HCT116 (cell line): ENCODE measurements at regions not wholly inside any gene's neighbourhood (a gene's known extent, or its start where the extent isn't known, plus 50 kb on each side); places are given as distances from the start of the nearest gene placed in this dataset.

Source experiments
- ATAC-seq: fragments of 200-7000 bp; cut with Tn5 transposase; 2 replicates; pipeline ENCODE4 v1.9.1; 2020; ENCODE audit warnings: mild to moderate bottlenecking, moderate library complexity
- BruUV-seq: library from RNA; stranded (reverse); fragments of 400-500 nt; replicated peaks from 2 replicates; lab custom pipeline; 2021; lab: Mats Ljungman, UMichigan
- CTCF ChIA-PET: fragments of 300-600 bp; sonication (Branson Sonifier 250); formaldehyde crosslinking; loops from one replicate; lab custom pipeline; 2021; ENCODE audit warnings: antibody characterized with exemption; lab: Charles Lee
- POLR2A ChIA-PET: fragments of 300-600, 350-600 bp; sonication (Branson Sonifier 250); formaldehyde crosslinking; loops from one replicate; lab custom pipeline; 2021; ENCODE audit warnings: antibody characterized with exemption; lab: Charles Lee
- RAD21 ChIA-PET, 2 experiments: fragments of 300-600 bp; sonication (Branson Sonifier 250); formaldehyde crosslinking; loops; one replicate each; lab custom pipeline; 2023; ENCODE audit warnings: low total read pairs in 2 of 2; ENCODE audit not compliant: uncharacterized antibody in 2 of 2, unreplicated experiment in 2 of 2, low non-redundant PET in 1 of 2; lab: Charles Lee
- DNase-seq: peaks from one replicate; pipeline ENCODE4 v3.0.0-alpha.2; 2010; ENCODE audit warnings: low read depth, low spot score
- H2AFZ ChIP-seq: fragments of 200-600 bp; shearing (Covaris generic), sonication (generic); 2 replicates; pipeline ENCODE4 v1.6.1; 2017; ENCODE audit warnings: low read depth, mixed run types, mixed read lengths, antibody characterized with exemption, low read length; ENCODE audit not compliant: poor library complexity, severe bottlenecking
- H3K27ac ChIP-seq: 2 replicates; pipeline ENCODE4 v1.5.1; 2012; ENCODE audit warnings: low read depth, low read length
- H3K27me3 ChIP-seq: fragments of 200-600 bp; sonication (generic); 2 replicates; pipeline ENCODE4 v1.6.1; 2016; ENCODE audit warnings: mixed run types, low read length, mixed read lengths; ENCODE audit not compliant: insufficient read depth
- H3K36me3 ChIP-seq, 2 experiments: fragments of 200-500 bp in 1 of 2; fragments of 200-600 bp in 1 of 2; sonication (Bioruptor generic) in 1 of 2; sonication (generic) in 1 of 2; 2 replicates each; pipeline versions ENCODE4 v1.5.1 to v1.6.1; 2014 to 2016; ENCODE audit warnings: low read length in 2 of 2, inconsistent platforms in 1 of 2, mixed read lengths in 1 of 2, mixed run types in 1 of 2; ENCODE audit not compliant: insufficient read depth in 2 of 2, control insufficient read depth in 1 of 2
- H3K4me1 ChIP-seq, 2 experiments: fragments of 200-600 bp in 1 of 2; sonication (generic) in 1 of 2; 2 replicates each; pipeline versions ENCODE4 v1.5.1 to v1.6.1; 2012 to 2017; ENCODE audit warnings: low read length in 2 of 2, inconsistent platforms in 1 of 2, mild to moderate bottlenecking in 1 of 2, mixed read lengths in 1 of 2, mixed run types in 1 of 2, moderate library complexity in 1 of 2; ENCODE audit not compliant: insufficient read depth in 2 of 2, control insufficient read depth in 1 of 2
- H3K4me2 ChIP-seq: fragments of 200-600 bp; sonication (generic); 2 replicates; pipeline ENCODE4 v1.6.1; 2017; ENCODE audit warnings: mixed run types, low read length, mixed read lengths
- H3K4me3 ChIP-seq, 2 experiments: fragments of 200-600 bp in 1 of 2; sonication (generic) in 1 of 2; replicated peaks in 1 of 2; 2 replicates each; pipeline ENCODE4 v1.5.1; 2011 to 2016; ENCODE audit warnings: low read length in 2 of 2, control low read depth in 1 of 2, low read depth in 1 of 2, mild to moderate bottlenecking in 1 of 2, mixed read lengths in 1 of 2, mixed run types in 1 of 2
- H3K79me2 ChIP-seq: fragments of 200-600 bp; sonication (generic); 2 replicates; pipeline ENCODE4 v1.6.1; 2017; ENCODE audit warnings: mild to moderate bottlenecking, mixed run types, low read length, moderate library complexity, mixed read lengths; ENCODE audit not compliant: insufficient read depth
- H3K9ac ChIP-seq: fragments of 200-600 bp; sonication (generic); 2 replicates; pipeline ENCODE4 v1.6.1; 2016; ENCODE audit warnings: low read length, mixed read lengths
- H3K9me2 ChIP-seq: fragments of 200-600 bp; sonication (generic), shearing (Covaris generic); 2 replicates; pipeline ENCODE4 v1.6.1; 2017; ENCODE audit warnings: mixed run types, mild to moderate bottlenecking, moderate library complexity; ENCODE audit not compliant: insufficient read depth
- H3K9me3 ChIP-seq, 2 experiments: fragments of 200-500 bp in 1 of 2; fragments of 200-600 bp in 1 of 2; sonication (Bioruptor generic) in 1 of 2; sonication (generic) in 1 of 2; 2 replicates each; pipeline ENCODE4 v1.6.1; 2014 to 2017; ENCODE audit warnings: low read length in 2 of 2, mixed read lengths in 2 of 2, inconsistent platforms in 1 of 2, low read depth in 1 of 2, mild to moderate bottlenecking in 1 of 2, mixed run types in 1 of 2, moderate library complexity in 1 of 2; ENCODE audit not compliant: control insufficient read depth in 1 of 2, insufficient read depth in 1 of 2
- H4K20me1 ChIP-seq: fragments of 200-600 bp; sonication (generic), shearing (Covaris generic); 2 replicates; pipeline ENCODE4 v1.6.1; 2017; ENCODE audit warnings: mixed run types, mild to moderate bottlenecking, moderate library complexity; ENCODE audit not compliant: insufficient read depth
- CBX3 ChIP-seq: IDR thresholded peaks from 2 replicates; pipeline ENCODE4 v1.6.1; 2012; ENCODE audit warnings: low read depth
- CTCF ChIP-seq, 3 experiments: fragments of 200-600 bp in 1 of 3; sonication (generic) in 1 of 3; IDR thresholded peaks in 2 of 3; conservative IDR thresholded peaks in 1 of 3; 2 replicates each; pipeline ENCODE4 v1.5.1; 2012 to 2017; ENCODE audit warnings: low read depth in 2 of 3, low read length in 2 of 3, antibody characterized with exemption in 1 of 3, borderline replicate concordance in 1 of 3, control low read depth in 1 of 3, mild to moderate bottlenecking in 1 of 3, mixed read lengths in 1 of 3, mixed run types in 1 of 3, moderate library complexity in 1 of 3; ENCODE audit not compliant: insufficient read depth in 1 of 3
- FOSL1 ChIP-seq: IDR thresholded peaks from 2 replicates; pipeline ENCODE4 v1.6.1; 2012; ENCODE audit warnings: low read depth
- JUND ChIP-seq: IDR thresholded peaks from 2 replicates; pipeline ENCODE4 v1.6.1; 2012
- MAX ChIP-seq: IDR thresholded peaks from 2 replicates; pipeline ENCODE4 v1.6.1; 2012
- POLR2A ChIP-seq: IDR thresholded peaks from 2 replicates; pipeline ENCODE4 v1.7.0; 2011; ENCODE audit warnings: borderline replicate concordance; ENCODE audit not compliant: insufficient read depth, insufficient read length; ENCODE audit errors: extremely low read depth
- POLR2AphosphoS5 ChIP-seq: IDR thresholded peaks from 2 replicates; pipeline ENCODE4 v1.6.1; 2011; ENCODE audit warnings: mild to moderate bottlenecking, low read depth, low read length, moderate library complexity
- RAD21 ChIP-seq: IDR thresholded peaks from 2 replicates; pipeline ENCODE4 v1.6.1; 2012; ENCODE audit warnings: low read depth, mild to moderate bottlenecking
- SP1 ChIP-seq: IDR thresholded peaks from 2 replicates; pipeline ENCODE4 v1.6.1; 2012; ENCODE audit warnings: low read depth
- SRF ChIP-seq: IDR thresholded peaks from 2 replicates; pipeline ENCODE4 v1.6.1; 2012; ENCODE audit warnings: low read depth
- TCF7L2 ChIP-seq: IDR thresholded peaks from 2 replicates; pipeline ENCODE4 v1.7.0; 2011; ENCODE audit warnings: borderline replicate concordance, inconsistent platforms; ENCODE audit not compliant: insufficient read depth, insufficient read length; ENCODE audit errors: extremely low read depth
- YY1 ChIP-seq: IDR thresholded peaks from 2 replicates; pipeline ENCODE4 v1.6.1; 2011; ENCODE audit warnings: low read length, low read depth, moderate library complexity, mild to moderate bottlenecking; ENCODE audit not compliant: insufficient replicate concordance; ENCODE audit errors: extremely low read depth
- ZFX ChIP-seq: fragments of 450-650 bp; IDR thresholded peaks from 2 replicates; pipeline ENCODE4 v1.6.1; 2017
- ZNF274 ChIP-seq: fragments of 200-500 bp; sonication (Bioruptor generic); IDR thresholded peaks from 2 replicates; pipeline ENCODE4 v1.6.1; 2014; ENCODE audit warnings: mild to moderate bottlenecking, low read depth, low read length, inconsistent platforms
- intact Hi-C: fragments of 100-400 bp; cut with micrococcal nuclease; formaldehyde crosslinking; loops from 2 replicates; pipeline ENCODE4 v1.10.0; 2022
- TF ChIP-seq, protein P1 (sequence below): IDR thresholded peaks from 2 replicates; pipeline ENCODE4 v1.6.1; 2011; ENCODE audit warnings: mild to moderate bottlenecking, low read length, moderate library complexity; ENCODE audit not compliant: insufficient replicate concordance; ENCODE audit errors: extremely low read depth

DNA sequence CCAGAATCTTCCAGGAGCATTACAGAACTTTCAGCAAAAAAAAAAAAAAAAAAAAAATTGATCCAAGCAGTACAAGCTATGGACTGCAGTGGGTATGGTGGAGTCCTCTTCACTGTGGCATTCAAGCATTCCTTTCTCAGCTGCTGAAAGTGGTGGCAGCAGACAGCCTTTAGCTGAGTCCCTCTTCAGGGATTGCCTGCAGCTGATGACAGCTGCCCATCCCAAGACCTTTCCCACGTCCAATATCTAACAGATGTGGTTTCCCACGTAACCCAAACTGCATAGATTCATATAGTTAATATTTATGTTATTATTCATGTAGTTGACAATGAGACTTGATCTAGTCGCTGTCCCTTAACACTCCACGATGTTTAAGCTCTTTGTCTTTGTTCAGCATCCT lies 475.9 kb downstream of the TLE1 start:
- no peak overlapping the region for H3K27ac ChIP-seq
- no peaks in the 10 kb centered on the region for H4K20me1 ChIP-seq
- no peak overlapping the region for H3K9ac ChIP-seq
- intact Hi-C loops, result no loop called here
- H3K4me3 ChIP-seq, result no peak overlapping the region
- no peaks in the 10 kb centered on the region for H3K79me2 ChIP-seq
- TF ChIP-seq, protein P1, sequence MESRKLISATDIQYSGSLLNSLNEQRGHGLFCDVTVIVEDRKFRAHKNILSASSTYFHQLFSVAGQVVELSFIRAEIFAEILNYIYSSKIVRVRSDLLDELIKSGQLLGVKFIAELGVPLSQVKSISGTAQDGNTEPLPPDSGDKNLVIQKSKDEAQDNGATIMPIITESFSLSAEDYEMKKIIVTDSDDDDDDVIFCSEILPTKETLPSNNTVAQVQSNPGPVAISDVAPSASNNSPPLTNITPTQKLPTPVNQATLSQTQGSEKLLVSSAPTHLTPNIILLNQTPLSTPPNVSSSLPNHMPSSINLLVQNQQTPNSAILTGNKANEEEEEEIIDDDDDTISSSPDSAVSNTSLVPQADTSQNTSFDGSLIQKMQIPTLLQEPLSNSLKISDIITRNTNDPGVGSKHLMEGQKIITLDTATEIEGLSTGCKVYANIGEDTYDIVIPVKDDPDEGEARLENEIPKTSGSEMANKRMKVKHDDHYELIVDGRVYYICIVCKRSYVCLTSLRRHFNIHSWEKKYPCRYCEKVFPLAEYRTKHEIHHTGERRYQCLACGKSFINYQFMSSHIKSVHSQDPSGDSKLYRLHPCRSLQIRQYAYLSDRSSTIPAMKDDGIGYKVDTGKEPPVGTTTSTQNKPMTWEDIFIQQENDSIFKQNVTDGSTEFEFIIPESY, result no peak
- no peak for TF ChIP-seq ZFX
- TF ChIP-seq CTCF (IDR thresholded peaks at IDR 0.05 in 2 of 3, conservative IDR thresholded peaks at IDR 0.05 in 1 of 3; ENCODE audit: borderline replicate concordance in 1 of 3, insufficient read depth in 1 of 3, low read depth in 2 of 3, low read length in 2 of 3), result no peak
- TF ChIP-seq POLR2A, result no peak
- no peak for TF ChIP-seq CBX3
- no peak for ATAC-seq
- ChIA-PET RAD21 (no interaction called here), POLR2A (no interaction called here), CTCF (no interaction called here)
- no peak overlapping the region for H2AFZ ChIP-seq
- no peaks in the 10 kb centered on the region for H3K36me3 ChIP-seq
- H3K27me3 ChIP-seq, result no peaks in the 10 kb centered on the region
- DNase-seq, result no peak
- H3K4me1 ChIP-seq, result no peaks in the 10 kb centered on the region
- no peaks in the 10 kb centered on the region for H3K9me3 ChIP-seq
- H3K4me2 ChIP-seq, result no peak overlapping the region
- BruUV-seq, result no TSS peak
- no peaks in the 10 kb centered on the region for H3K9me2 ChIP-seq

- ChIA-PET RAD21 (no interaction called here), CTCF (no interaction called here), POLR2A (no interaction called here)
- H3K4me3 ChIP-seq, result no peak overlapping the region
- H3K9ac ChIP-seq, result no peak overlapping the region
- no peaks in the 10 kb centered on the region for H3K4me1 ChIP-seq
- ATAC-seq, result no peak
- no peaks in the 10 kb centered on the region for H3K36me3 ChIP-seq
- H3K4me2 ChIP-seq, result no peak overlapping the region
- H3K79me2 ChIP-seq, result no peaks in the 10 kb centered on the region
- no peak for DNase-seq
- intact Hi-C loops, result no loop called here
- no peak overlapping the region for H2AFZ ChIP-seq
- H3K9me2 ChIP-seq, result no peaks in the 10 kb centered on the region
- H4K20me1 ChIP-seq, result no peaks in the 10 kb centered on the region
- H3K27me3 ChIP-seq, result no peaks in the 10 kb centered on the region
- BruUV-seq, result no TSS peak
- no peaks in the 10 kb centered on the region for H3K9me3 ChIP-seq
- no peak overlapping the region for H3K27ac ChIP-seq
- TF ChIP-seq POLR2AphosphoS5 (no peak), SP1 (no peak), TCF7L2 (no peak), MAX (no peak), ZNF274 (no peak), JUND (no peak), FOSL1 (no peak), POLR2A (no peak), RAD21 (no peak), SRF (no peak), YY1 (no peak)
- TF ChIP-seq, protein P1, result no peak
These were observed 477.6 kb downstream of the TLE1 start for GRCh38 chr9:81211741-81212140.
